NT2/D1 (cell line): ENCODE measurements at regions not wholly inside any gene's neighbourhood (a gene's known extent, or its start where the extent isn't known, plus 50 kb on each side); places are given as distances from the start of the nearest gene placed in this dataset.

Experiments
- SUZ12 ChIP-seq: IDR thresholded peaks from 2 replicates; pipeline ENCODE4 v1.6.1; 2011; ENCODE audit not compliant: insufficient read length, insufficient read depth; ENCODE audit errors: extremely low read depth
- YY1 ChIP-seq: IDR thresholded peaks from 2 replicates; pipeline ENCODE4 v1.6.1; 2011; ENCODE audit not compliant: insufficient read length, insufficient read depth
- ZNF274 ChIP-seq: IDR thresholded peaks from 2 replicates; pipeline ENCODE4 v1.6.1; 2011; ENCODE audit warnings: mild to moderate bottlenecking, low read depth, low read length

GRCh38 chr10:110433740-110434139, 64.0 kb upstream of the DUSP5 start:
- TF ChIP-seq YY1 (no peak), SUZ12 (no peak), ZNF274 (no peak)
